GM10266 (cell line): ENCODE measurements at regions not wholly inside any gene's neighbourhood (a gene's known extent, or its start where the extent isn't known, plus 50 kb on each side); places are given as distances from the start of the nearest gene placed in this dataset.
"Not testable (repeated sequence)": the region's sequence is repeated elsewhere in the genome, so short reads cannot be mapped to it uniquely, and the experiment has no call there.

Source experiments
- DNase-seq: peaks from one replicate; pipeline ENCODE4 v3.0.0; 2012; ENCODE audit errors: extremely low spot score
- CTCF ChIP-seq: IDR thresholded peaks from 2 replicates; pipeline ENCODE4 v1.5.1; 2012; ENCODE audit warnings: mild to moderate bottlenecking, low read depth; ENCODE audit not compliant: control insufficient read depth, insufficient read depth; ENCODE audit errors: missing control alignments

GRCh38 chr2:219870041-219870440 is 242.6 kb downstream of the SLC4A3 start:
- TF ChIP-seq CTCF: no peak
- DNase-seq: no peak

- no peak for DNase-seq
- TF ChIP-seq CTCF: no peak
These were observed 243.9 kb downstream of the SLC4A3 start for GRCh38 chr2:219871351-219871750.

GRCh38 chr2:219875036-219875435 is 247.6 kb downstream of the SLC4A3 start:
- no peak for DNase-seq
- TF ChIP-seq CTCF: no peak

GRCh38 chr2:219875986-219876385 is 248.6 kb downstream of the SLC4A3 start:
- not testable (repeated sequence) for DNase-seq

- no peak for DNase-seq
- no peak for TF ChIP-seq CTCF
These were observed 249.5 kb downstream of the SLC4A3 start for GRCh38 chr2:219876931-219877330.

GRCh38 chr2:219877728-219878127 is 250.3 kb downstream of the SLC4A3 start:
- TF ChIP-seq CTCF: no peak
- DNase-seq: no peak

- no peak for DNase-seq
- TF ChIP-seq CTCF: no peak
These were observed 251.1 kb downstream of the SLC4A3 start for GRCh38 chr2:219878516-219878915.

- TF ChIP-seq CTCF: no peak
- no peak for DNase-seq
These were observed 254.4 kb downstream of the SLC4A3 start for GRCh38 chr2:219881851-219882250.
